ENCODE measurements at regions not wholly inside any gene's neighbourhood (a gene's known extent, or its start where the extent isn't known, plus 50 kb on each side); places are given as distances from the start of the nearest gene placed in this dataset.
"Not testable (repeated sequence)": the region's sequence is repeated elsewhere in the genome, so short reads cannot be mapped to it uniquely, and the experiment has no call there.

- TF ChIP-seq POLR2A (IDR thresholded peaks at IDR 0.05) (no peak), CTCF (IDR thresholded peaks at IDR 0.05) (no peak), POLR2AphosphoS5 (IDR thresholded peaks at IDR 0.05) (no peak)
- 74% methylated on average over 2 of the region's 2 CpGs for WGBS
- H3K27ac ChIP-seq, result no peak overlapping the region
- H3K4me3 ChIP-seq, result no peak overlapping the region
- no peaks in the 10 kb centered on the region for H3K36me3 ChIP-seq
- DNase-seq (ENCODE audit: low spot score), result no peak
- no peaks in the 10 kb centered on the region for H3K9me3 ChIP-seq
- no peaks in the 10 kb centered on the region for H3K27me3 ChIP-seq (replicated peaks; ENCODE audit: insufficient read depth)
- intact Hi-C loops (cut with DNase I), result no loop called here
- H3K4me1 ChIP-seq (replicated peaks), result no peaks in the 10 kb centered on the region
Measured at GRCh38 chr4:12472087-12472486, 1012.1 kb downstream of the RAB28 start.

- no peak for TF ChIP-seq POLR2AphosphoS5 (IDR thresholded peaks at IDR 0.05)
- no peak for TF ChIP-seq POLR2A (IDR thresholded peaks at IDR 0.05)
- no peak for TF ChIP-seq CTCF (IDR thresholded peaks at IDR 0.05)
- no peaks in the 10 kb centered on the region for H3K36me3 ChIP-seq
- H3K27me3 ChIP-seq (replicated peaks; ENCODE audit: insufficient read depth), result no peaks in the 10 kb centered on the region
- no peak overlapping the region for H3K4me3 ChIP-seq
- 39% methylated on average over 2 of the region's 2 CpGs for WGBS
- DNase-seq (ENCODE audit: low spot score), result no peak
- intact Hi-C loops (cut with DNase I), result no loop called here
- no peak overlapping the region for H3K27ac ChIP-seq
- H3K9me3 ChIP-seq, result no peaks in the 10 kb centered on the region
- H3K4me1 ChIP-seq (replicated peaks), result no peaks in the 10 kb centered on the region
Measured at GRCh38 chr4:12471193-12471592, 1012.9 kb downstream of the RAB28 start.

- H3K27me3 ChIP-seq (replicated peaks; ENCODE audit: insufficient read depth); H3K4me1 ChIP-seq (replicated peaks); DNase-seq (ENCODE audit: low spot score); H3K4me3 ChIP-seq; H3K36me3 ChIP-seq; intact Hi-C loops (cut with DNase I); H3K27ac ChIP-seq; H3K9me3 ChIP-seq: not testable (repeated sequence)
- WGBS, result 64% methylated on average over 3 of the region's 5 CpGs
Measured at GRCh38 chr4:12461576-12461975, 1022.6 kb downstream of the RAB28 start.

- intact Hi-C loops (cut with DNase I), result no loop called here
- 100% methylated on average over 3 of the region's 3 CpGs for WGBS
- DNase-seq (ENCODE audit: low spot score), result no peak
- no peak overlapping the region for H3K27ac ChIP-seq
- TF ChIP-seq POLR2A (IDR thresholded peaks at IDR 0.05) (no peak), POLR2AphosphoS5 (IDR thresholded peaks at IDR 0.05) (no peak), CTCF (IDR thresholded peaks at IDR 0.05) (no peak)
- H3K36me3 ChIP-seq, result no peaks in the 10 kb centered on the region
- no peaks in the 10 kb centered on the region for H3K9me3 ChIP-seq
- no peaks in the 10 kb centered on the region for H3K4me1 ChIP-seq (replicated peaks)
- no peak overlapping the region for H3K4me3 ChIP-seq
- no peaks in the 10 kb centered on the region for H3K27me3 ChIP-seq (replicated peaks; ENCODE audit: insufficient read depth)
Measured at GRCh38 chr4:12459126-12459525, 1025.0 kb downstream of the RAB28 start.

GRCh38 chr4:12458621-12459020, 1025.5 kb downstream of the RAB28 start:
- 94% methylated on average over 2 of the region's 2 CpGs for WGBS
- Histone ChIP-seq H3K4me1 (replicated peaks) (no peaks in the 10 kb centered on the region), H3K9me3 (no peaks in the 10 kb centered on the region), H3K27me3 (replicated peaks; ENCODE audit: insufficient read depth) (no peaks in the 10 kb centered on the region), H3K36me3 (no peaks in the 10 kb centered on the region), H3K27ac (no peak overlapping the region), H3K4me3 (no peak overlapping the region)
- intact Hi-C loops (cut with DNase I), result no loop called here
- no peak for DNase-seq (ENCODE audit: low spot score)
- TF ChIP-seq POLR2AphosphoS5 (IDR thresholded peaks at IDR 0.05) (no peak), POLR2A (IDR thresholded peaks at IDR 0.05) (no peak), CTCF (IDR thresholded peaks at IDR 0.05) (no peak)
